Endothelial cell of umbilical vein (primary cell): ENCODE measurements at regions not wholly inside any gene's neighbourhood (a gene's known extent, or its start where the extent isn't known, plus 50 kb on each side); places are given as distances from the start of the nearest gene placed in this dataset.

ENCODE experiments used
- BruUV-seq: library from RNA; stranded (reverse); fragments of 400-500 nt; replicated peaks from 2 replicates; lab custom pipeline; 2021; lab: Mats Ljungman, UMichigan
- CTCF ChIA-PET: fragments of 300-600, 350-600 bp; sonication (Branson Sonifier 250); formaldehyde crosslinking; loops from one replicate; lab custom pipeline; 2021; ENCODE audit warnings: antibody characterized with exemption, inconsistent platforms; lab: Charles Lee
- POLR2A ChIA-PET: fragments of 300-600, 350-600 bp; sonication (Branson Sonifier 250); formaldehyde crosslinking; loops from one replicate; lab custom pipeline; 2021; ENCODE audit warnings: antibody characterized with exemption, inconsistent platforms; lab: Charles Lee
- DNase-seq: peaks from one replicate; pipeline ENCODE4 v3.0.0-alpha.2; 2011; ENCODE audit warnings: low read depth, low spot score
- FAIRE-seq: peaks from 2 replicates; lab custom pipeline; 2011; peaks lifted over from hg19 to GRCh38; lab: Jason Lieb, UNC
- H2AFZ ChIP-seq: 2 replicates; pipeline ENCODE4 v1.6.0; 2012; ENCODE audit warnings: low read depth, low read length, control low read depth, inconsistent platforms
- H3K27ac ChIP-seq: 2 replicates; pipeline ENCODE4 v1.5.1; 2011; ENCODE audit warnings: low read depth, mild to moderate bottlenecking, control low read depth, low read length, moderate library complexity; ENCODE audit not compliant: insufficient read depth
- H3K27me3 ChIP-seq, 2 experiments: 2 replicates each; pipeline versions ENCODE4 v1.6.0 to v1.6.1; 2011; ENCODE audit warnings: low read length in 2 of 2, mixed read lengths in 1 of 2; ENCODE audit not compliant: control insufficient read depth in 2 of 2, insufficient read depth in 2 of 2
- H3K36me3 ChIP-seq, 2 experiments: 2 replicates in 1 of 2; 3 replicates in 1 of 2; pipeline ENCODE4 v1.5.1; 2011; ENCODE audit warnings: low read length in 2 of 2, mild to moderate bottlenecking in 1 of 2, moderate library complexity in 1 of 2; ENCODE audit not compliant: control insufficient read depth in 2 of 2, insufficient read depth in 2 of 2; ENCODE audit errors: extremely low read depth in 1 of 2
- H3K4me1 ChIP-seq: 3 replicates; pipeline ENCODE4 v1.5.1; 2011; ENCODE audit warnings: mild to moderate bottlenecking, low read length; ENCODE audit not compliant: control insufficient read depth, insufficient read depth; ENCODE audit errors: extremely low read depth
- H3K4me2 ChIP-seq: 2 replicates; pipeline ENCODE4 v1.6.1; 2011; ENCODE audit warnings: low read length, control low read depth, mixed read lengths; ENCODE audit not compliant: insufficient read depth
- H3K4me3 ChIP-seq, 3 experiments: fragments of 200-600 bp in 1 of 3; sonication (generic), shearing (Covaris generic) in 1 of 3; replicated peaks in 1 of 3; 2 replicates each; pipeline ENCODE4 v1.5.1; 2011 to 2016; ENCODE audit warnings: control low read depth in 3 of 3, low read length in 3 of 3, mild to moderate bottlenecking in 2 of 3, inconsistent platforms in 1 of 3, low read depth in 1 of 3, moderate library complexity in 1 of 3; ENCODE audit not compliant: insufficient read depth in 1 of 3
- H3K79me2 ChIP-seq: 2 replicates; pipeline ENCODE4 v1.6.0; 2012; ENCODE audit warnings: low read length, inconsistent platforms; ENCODE audit not compliant: control insufficient read depth, insufficient read depth
- H3K9ac ChIP-seq: replicated peaks from 2 replicates; pipeline ENCODE3; 2011; ENCODE audit warnings: low read length, control low read depth; ENCODE audit not compliant: insufficient read depth; ENCODE audit errors: extremely low read depth
- H3K9me1 ChIP-seq: replicated peaks from 3 replicates; pipeline ENCODE4 v1.6.0; 2011; ENCODE audit warnings: mild to moderate bottlenecking, low read length; ENCODE audit not compliant: control insufficient read depth, insufficient read depth; ENCODE audit errors: extremely low read depth
- H3K9me3 ChIP-seq: replicated peaks from 2 replicates; pipeline ENCODE4 v1.5.1; 2012; ENCODE audit warnings: low read length, inconsistent platforms; ENCODE audit not compliant: control insufficient read depth, insufficient read depth
- H4K20me1 ChIP-seq: replicated peaks from 2 replicates; pipeline ENCODE3; 2011; ENCODE audit warnings: mild to moderate bottlenecking, low read length; ENCODE audit not compliant: control insufficient read depth, insufficient read depth; ENCODE audit errors: extremely low read depth
- CTCF ChIP-seq, 2 donors: IDR thresholded peaks; 1 replicate in 1 of 2; 2 replicates in 1 of 2; pipeline ENCODE4 v1.5.1; 2011; ENCODE audit warnings: low read length in 2 of 2, mild to moderate bottlenecking in 2 of 2, moderate library complexity in 2 of 2, control low read depth in 1 of 2, inconsistent platforms in 1 of 2, low read depth in 1 of 2; ENCODE audit not compliant: insufficient read depth in 1 of 2; ENCODE audit errors: extremely low read depth in 1 of 2
- EZH2 ChIP-seq: IDR thresholded peaks from 2 replicates; pipeline ENCODE4 v1.6.1; 2012; ENCODE audit warnings: borderline replicate concordance, low read depth, mild to moderate bottlenecking, moderate library complexity, low read length, inconsistent platforms; ENCODE audit not compliant: severe bottlenecking
- FOS ChIP-seq: IDR thresholded peaks from 2 replicates; pipeline ENCODE4 v1.6.1; 2011; ENCODE audit warnings: mild to moderate bottlenecking, low read length, moderate library complexity, borderline replicate concordance; ENCODE audit not compliant: insufficient read depth
- GATA2 ChIP-seq: IDR thresholded peaks from 2 replicates; pipeline ENCODE4 v1.7.0; 2011; ENCODE audit warnings: low read depth, mild to moderate bottlenecking, moderate library complexity, mixed read lengths, low read length; ENCODE audit not compliant: insufficient read length, insufficient read depth
- JUN ChIP-seq: IDR thresholded peaks from 2 replicates; pipeline ENCODE4 v1.6.1; 2011; ENCODE audit warnings: borderline replicate concordance, low read depth; ENCODE audit not compliant: insufficient read length, insufficient read depth
- MAX ChIP-seq: IDR thresholded peaks from 2 replicates; pipeline ENCODE4 v1.6.1; 2011; ENCODE audit not compliant: insufficient read depth, insufficient read length
- MYC ChIP-seq: IDR thresholded peaks from one replicate; pipeline ENCODE4 v1.6.1; 2011; ENCODE audit warnings: mild to moderate bottlenecking, low read depth, low read length
- POLR2A ChIP-seq: IDR thresholded peaks from 2 replicates; pipeline ENCODE4 v1.6.1; 2012; ENCODE audit warnings: low read depth, mild to moderate bottlenecking, control low read depth, low read length
- POLR2AphosphoS5 ChIP-seq: IDR thresholded peaks from 2 replicates; pipeline ENCODE4 v1.6.1; 2012; ENCODE audit warnings: low read depth, mild to moderate bottlenecking, control low read depth, low read length, moderate library complexity; ENCODE audit not compliant: insufficient read depth
- dilution Hi-C: fragments of 300-500 bp; cut with MboI; formaldehyde crosslinking; loops from one replicate; pipeline ENCODE4 v1.15.0; 2019; ENCODE audit warnings: low sequenced_read_pairs; ENCODE audit not compliant: extremely low pct_ligation_motif_present
- intact Hi-C: fragments of 100-400 bp; cut with micrococcal nuclease; formaldehyde crosslinking; loops from one replicate; pipeline ENCODE4 v1.10.0; 2022

GRCh38 chr9:23596913-23597634, 229.0 kb downstream of the ELAVL2 start:
- TF ChIP-seq POLR2AphosphoS5 (no peak), JUN (no peak), FOS (no peak), MAX (no peak), CTCF (IDR thresholded peaks at IDR 0.05; ENCODE audit: extremely low read depth in 1 of 2, insufficient read depth in 1 of 2, low read depth in 1 of 2, low read length in 2 of 2) (no peak), EZH2 (no peak), MYC (no peak), POLR2A (no peak), GATA2 (no peak)
- Histone ChIP-seq H3K79me2 (no peaks in the 10 kb centered on the region), H4K20me1 (no peaks in the 10 kb centered on the region), H3K27me3 (no peaks in the 10 kb centered on the region), H3K36me3 (no peaks in the 10 kb centered on the region), H3K9me3 (no peaks in the 10 kb centered on the region), H3K4me1 (no peaks in the 10 kb centered on the region), H2AFZ (no peak overlapping the region), H3K27ac (no peak overlapping the region), H3K9ac (no peak overlapping the region), H3K4me2 (no peak overlapping the region), H3K9me1 (no peaks in the 10 kb centered on the region), H3K4me3 (no peak overlapping the region)
- dilution Hi-C loops = no loop called here
- no TSS peak for BruUV-seq
- ChIA-PET POLR2A (no interaction called here), CTCF (no interaction called here)
- DNase-seq (no peak), FAIRE-seq (no peak)
- intact Hi-C loops = no loop called here
